WTC11 (cell line): ENCODE measurements at regions not wholly inside any gene's neighbourhood (a gene's known extent, or its start where the extent isn't known, plus 50 kb on each side); places are given as distances from the start of the nearest gene placed in this dataset.

Source experiments
- CBFB ChIP-seq: sonication (generic); formaldehyde crosslinking; IDR thresholded peaks from 2 replicates; pipeline ENCODE4 v1.8.1; 2022; ENCODE audit warnings: mild to moderate bottlenecking, low read depth, missing genetic modification reagents
- HMGXB4 ChIP-seq: sonication (generic); formaldehyde crosslinking; IDR thresholded peaks from 2 replicates; pipeline ENCODE4 v1.8.1; 2023; ENCODE audit warnings: mild to moderate bottlenecking, moderate library complexity, missing genetic modification reagents
- IRF2 ChIP-seq: sonication (generic); formaldehyde crosslinking; IDR thresholded peaks from 2 replicates; pipeline ENCODE4 v1.8.0; 2022; ENCODE audit warnings: low read depth, missing genetic modification reagents, borderline replicate concordance
- NR1H2 ChIP-seq: sonication (generic); formaldehyde crosslinking; IDR thresholded peaks from 2 replicates; pipeline ENCODE4 v1.9.0; 2021; ENCODE audit warnings: mild to moderate bottlenecking, moderate library complexity, missing genetic modification reagents

GRCh38 chr6:167540796-167541195 lies 215.9 kb downstream of the TTLL2 start:
- TF ChIP-seq IRF2 (CRISPR knock-in tag) (no peak), CBFB (CRISPR knock-in tag) (no peak), HMGXB4 (CRISPR knock-in tag) (no peak), NR1H2 (CRISPR knock-in tag) (no peak)
